CD4-positive, alpha-beta T cell treated with Interferon gamma for 1 hour (primary cell): ENCODE measurements at regions not wholly inside any gene's neighbourhood (a gene's known extent, or its start where the extent isn't known, plus 50 kb on each side); places are given as distances from the start of the nearest gene placed in this dataset.

Experiments used
- DNase-seq: peaks from one replicate; pipeline ENCODE4 v3.0.0-alpha.2; 2020

- no peak for DNase-seq
Measured at GRCh38 chr6:100176951-100177710, 183.1 kb upstream of the MCHR2 start.

DNA sequence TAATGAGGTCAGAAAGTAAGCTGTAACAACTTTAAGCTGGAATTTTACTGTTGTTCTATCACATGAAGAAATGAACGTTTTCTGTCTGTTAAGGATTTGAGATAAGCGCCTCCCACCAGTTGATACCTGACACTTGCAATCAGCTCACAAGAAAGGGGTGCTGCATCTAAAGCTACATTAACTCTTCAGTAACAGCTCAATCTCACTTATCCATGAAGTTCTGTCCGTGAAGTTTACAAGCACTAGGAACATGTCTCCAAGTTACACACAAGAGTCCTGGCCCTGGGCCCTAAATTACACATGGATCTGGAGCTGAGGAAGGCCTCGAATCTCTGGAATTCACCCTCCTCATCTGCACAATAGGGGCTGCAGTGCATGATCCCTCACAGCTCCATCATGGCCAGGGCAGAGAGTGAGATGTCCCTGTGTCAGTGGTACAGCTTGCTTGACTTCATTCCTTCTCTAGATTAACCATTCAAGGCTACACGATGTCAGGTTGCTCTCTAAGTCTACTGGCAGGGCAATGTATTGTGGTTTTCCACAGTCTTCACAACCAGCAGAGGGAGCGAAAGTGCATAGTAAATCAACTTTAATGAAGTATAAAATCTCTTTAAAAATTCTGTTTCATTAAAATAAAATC, 182.4 kb upstream of the MCHR2 start:
- no peak for DNase-seq

DNA sequence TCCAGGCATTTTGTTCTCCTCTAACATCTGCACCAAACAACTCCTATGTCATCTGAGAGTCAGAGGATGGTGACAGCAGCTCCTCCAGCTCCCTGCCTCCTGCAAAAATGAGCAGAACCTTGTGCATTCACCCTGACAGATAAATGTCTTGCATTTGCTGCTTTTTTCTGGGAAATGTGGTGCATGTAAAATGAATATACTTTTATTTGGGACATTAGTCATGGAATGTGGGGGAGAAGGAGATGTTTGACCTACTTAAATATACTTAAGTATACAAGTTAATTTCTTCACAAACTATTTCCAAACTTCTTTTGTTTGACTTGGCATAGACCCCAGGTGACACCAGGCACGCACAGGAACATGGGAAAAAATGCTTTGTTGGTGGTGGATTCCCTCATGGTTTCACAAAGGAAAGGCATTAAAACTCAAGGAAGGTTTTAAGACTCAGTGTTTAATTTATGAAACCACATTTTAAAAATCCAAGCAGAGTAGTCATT, 181.8 kb upstream of the MCHR2 start:
- DNase-seq = no peak

DNA sequence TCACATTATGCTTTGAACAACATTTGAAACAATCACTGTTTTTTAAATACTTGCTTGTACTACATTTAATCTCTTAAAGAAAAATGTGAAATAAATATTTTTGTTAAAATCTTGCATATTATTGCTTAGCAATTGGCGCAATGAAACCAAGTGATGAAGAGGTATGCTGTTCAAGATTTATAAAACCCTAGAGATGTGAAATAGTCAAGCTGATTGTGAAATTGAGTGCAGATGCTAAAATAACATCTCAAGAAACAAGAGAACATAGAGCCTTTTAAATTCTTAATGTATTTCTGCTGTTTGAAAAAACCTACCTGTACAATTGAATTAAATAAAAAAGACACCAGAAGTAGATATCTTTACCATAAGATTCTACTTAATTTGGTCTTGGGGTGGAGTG, 179.2 kb upstream of the MCHR2 start:
- DNase-seq = no peak

DNA sequence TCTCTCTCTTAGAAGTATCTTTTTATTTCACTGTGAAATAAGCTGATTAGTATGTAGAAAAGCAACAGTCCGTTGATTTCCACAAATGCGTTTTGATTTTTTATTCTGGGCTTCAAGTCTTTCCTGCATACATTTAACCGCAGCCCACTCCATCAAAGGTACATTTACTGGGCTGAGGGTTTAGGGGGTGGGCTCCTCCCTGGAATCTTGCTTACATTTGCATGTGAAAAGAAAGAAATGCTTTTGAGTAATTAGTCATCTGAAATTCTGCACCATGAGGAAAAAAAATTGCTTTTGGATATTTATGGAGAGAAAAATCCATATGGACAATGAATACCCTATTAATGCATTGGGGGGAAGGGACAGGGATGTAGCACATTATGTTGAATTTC, 178.3 kb upstream of the MCHR2 start:
- no peak for DNase-seq

DNA sequence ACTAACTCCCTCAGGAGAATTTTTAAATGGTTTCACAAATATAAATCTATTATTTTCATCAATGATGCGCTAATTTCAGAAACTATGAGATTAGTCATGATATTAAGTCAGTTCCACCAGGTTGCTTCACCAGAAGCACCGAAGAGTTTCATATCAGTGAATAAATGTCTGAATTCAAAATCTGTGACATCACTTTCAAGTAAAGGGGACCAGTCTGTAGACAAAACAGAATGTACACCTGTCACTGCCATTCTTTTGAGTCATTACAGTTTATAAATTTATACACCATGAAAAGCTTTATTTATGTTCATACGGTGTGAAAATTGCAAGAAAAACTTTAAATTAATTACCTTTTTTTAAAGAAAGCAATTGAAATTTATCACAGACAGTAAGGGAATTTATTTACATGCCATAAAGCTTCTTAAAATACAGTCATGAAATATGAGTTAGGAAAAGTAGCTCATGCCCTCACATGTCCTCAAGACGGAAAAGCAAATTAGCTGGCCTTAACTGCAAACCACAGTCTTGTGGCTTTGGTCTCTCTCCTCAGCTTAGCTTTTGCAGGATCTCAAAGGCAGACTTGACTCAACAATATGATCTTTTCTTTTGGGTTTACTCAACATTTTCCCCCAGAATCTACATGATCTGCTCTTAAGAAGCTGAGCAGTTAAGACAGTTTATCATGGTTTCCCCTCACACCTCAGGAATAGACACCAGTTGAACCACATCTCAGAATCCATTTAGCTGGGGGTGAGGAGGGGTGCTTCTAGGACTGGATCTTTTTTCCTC, 177.7 kb upstream of the MCHR2 start:
- no peak for DNase-seq

- DNase-seq = no peak
Measured at GRCh38 chr6:100168148-100168547, 174.1 kb upstream of the MCHR2 start.

DNA sequence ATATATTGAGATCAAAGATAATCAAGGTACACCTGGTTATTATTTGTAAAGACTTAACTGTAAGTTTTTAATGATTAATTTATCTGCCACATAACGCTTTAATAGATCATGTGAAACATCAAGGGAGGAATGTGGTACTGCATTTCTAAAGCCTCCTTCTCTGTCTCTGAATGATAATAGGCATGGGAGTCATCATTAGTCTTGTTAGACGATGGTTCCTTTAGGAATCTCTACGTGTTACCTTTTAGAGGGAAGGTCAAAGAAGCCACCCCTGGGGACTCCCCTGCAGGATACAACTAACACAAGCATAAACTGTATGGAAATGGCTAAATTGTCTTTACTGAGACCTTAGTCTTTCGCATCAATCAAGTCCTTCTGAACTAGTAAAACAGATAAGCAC, 173.6 kb upstream of the MCHR2 start:
- DNase-seq = no peak

DNA sequence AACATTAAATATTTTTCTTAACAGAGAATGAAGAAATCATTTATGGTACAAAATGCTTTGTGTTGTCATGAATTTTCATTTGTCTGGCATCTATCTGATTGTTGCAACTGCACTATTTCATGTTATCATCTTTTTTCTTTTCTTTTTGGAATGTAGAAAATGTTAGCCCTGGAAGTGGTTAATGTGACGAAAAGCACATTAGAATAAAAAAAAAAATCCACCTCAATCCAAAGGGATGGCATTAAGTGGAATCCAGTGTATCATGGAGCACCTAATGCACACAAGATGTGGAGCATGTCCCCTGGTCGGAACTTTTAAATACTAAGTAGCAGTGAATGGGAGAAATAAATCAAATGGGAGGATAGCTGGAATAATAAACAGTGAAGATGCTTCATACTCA, 172.9 kb upstream of the MCHR2 start:
- no peak for DNase-seq

- no peak for DNase-seq
Measured at GRCh38 chr6:100165442-100165841, 171.4 kb upstream of the MCHR2 start.

DNA sequence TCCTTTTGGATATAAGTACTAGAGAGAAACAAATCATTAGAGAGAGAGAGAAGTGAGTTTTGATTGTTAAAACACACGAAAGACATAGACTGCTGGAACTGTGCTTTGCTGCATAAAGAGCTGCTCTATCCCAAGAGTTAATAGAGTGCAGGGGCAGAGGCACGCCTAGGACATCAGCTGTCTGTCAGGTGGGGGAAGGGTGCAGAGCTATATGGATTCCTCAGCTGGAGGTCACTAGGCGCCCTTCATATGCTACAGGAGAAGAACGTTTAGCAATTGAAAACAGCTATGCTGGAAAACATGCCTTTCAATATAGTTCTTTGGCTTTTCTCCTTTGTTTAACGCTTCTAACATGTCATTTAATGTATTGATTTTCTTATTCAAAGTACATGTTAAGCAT, 169.0 kb upstream of the MCHR2 start:
- DNase-seq = no peak

GRCh38 chr6:100161782-100162365, 167.9 kb upstream of the MCHR2 start:
- DNase-seq = no peak

- DNase-seq = no peak
Measured at GRCh38 chr6:100160930-100161329, 166.9 kb upstream of the MCHR2 start.

DNA sequence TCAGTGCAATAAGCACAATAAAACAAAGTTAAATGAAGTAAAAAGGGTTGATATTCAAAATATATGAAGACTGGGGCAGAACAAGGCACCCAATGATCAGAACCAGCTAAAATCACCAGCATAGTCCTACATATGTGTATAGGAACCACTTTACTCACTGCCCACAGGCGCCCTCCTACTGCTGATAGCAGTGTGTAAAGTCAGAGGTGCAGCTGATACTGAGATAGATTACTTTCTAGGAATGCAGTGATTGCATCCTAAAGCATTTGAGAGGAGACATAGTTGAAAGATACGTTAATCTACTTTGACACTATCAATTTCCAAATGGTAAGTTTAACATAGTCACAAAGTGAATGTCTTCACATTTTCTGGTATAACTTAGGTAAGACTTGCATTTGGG, 161.1 kb upstream of the MCHR2 start:
- no peak for DNase-seq

- no peak for DNase-seq
Measured at GRCh38 chr6:100153636-100154275, 159.7 kb upstream of the MCHR2 start.

- no peak for DNase-seq
Measured at GRCh38 chr6:100152201-100152600, 158.2 kb upstream of the MCHR2 start.

DNA sequence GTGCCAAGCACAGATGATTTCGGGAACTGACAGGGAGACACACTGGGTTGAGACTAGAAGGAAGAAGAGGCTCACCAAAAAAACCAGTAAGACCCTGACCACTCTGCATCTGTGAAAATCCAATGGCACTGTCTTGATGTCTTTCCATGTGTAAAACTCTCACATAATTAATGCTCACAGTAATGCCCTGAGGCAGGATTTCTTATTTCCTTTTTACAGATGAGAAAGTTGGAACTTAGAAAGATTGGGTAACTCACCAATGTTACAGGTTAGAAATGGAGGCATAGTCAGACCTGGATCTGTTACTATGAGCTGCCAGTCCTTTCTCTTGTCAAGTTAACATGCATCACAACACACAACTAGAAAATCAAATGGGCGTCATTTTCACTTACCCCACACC, 151.0 kb upstream of the MCHR2 start:
- no peak for DNase-seq

GRCh38 chr6:100138346-100139022, 144.5 kb upstream of the MCHR2 start:
- DNase-seq = no peak

DNA sequence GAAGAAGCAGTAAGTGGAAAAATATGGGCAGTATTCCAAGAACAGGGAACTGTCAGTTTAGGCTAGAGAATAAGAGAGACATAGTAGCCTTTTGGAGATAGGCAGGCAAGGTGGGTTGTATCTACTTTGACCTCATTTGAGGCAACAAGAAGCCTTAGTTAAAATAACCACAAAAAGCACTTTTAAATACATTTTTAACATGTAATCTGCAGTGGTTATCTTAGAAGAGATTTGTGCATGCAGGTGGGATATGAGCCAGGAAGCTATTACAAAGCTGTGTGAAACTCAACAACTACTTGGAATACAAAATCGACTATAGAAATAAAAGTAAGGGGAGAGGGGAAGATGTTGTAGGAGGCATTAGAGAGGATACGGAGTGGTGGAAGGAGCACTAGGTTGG, 143.7 kb upstream of the MCHR2 start:
- no peak for DNase-seq

DNA sequence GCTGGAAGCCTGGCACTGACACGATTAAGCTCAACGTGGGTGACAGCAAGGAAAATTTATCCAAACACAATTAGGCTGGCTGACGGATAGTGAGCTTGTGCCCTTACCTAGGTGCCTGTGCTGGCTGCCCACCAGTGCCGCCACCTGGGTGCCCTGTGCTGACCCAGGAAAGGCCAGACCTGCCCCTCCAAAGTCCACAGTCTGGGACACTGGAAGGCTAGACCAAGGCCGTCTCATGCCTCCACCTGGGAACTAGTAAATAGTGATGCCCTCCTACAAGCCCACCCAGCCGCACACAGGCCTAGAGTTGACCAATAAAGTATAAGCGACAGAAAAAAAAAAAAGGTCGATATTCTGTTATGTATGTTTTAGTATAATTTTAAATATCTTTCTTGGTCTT, 142.6 kb upstream of the MCHR2 start:
- DNase-seq = no peak

DNA sequence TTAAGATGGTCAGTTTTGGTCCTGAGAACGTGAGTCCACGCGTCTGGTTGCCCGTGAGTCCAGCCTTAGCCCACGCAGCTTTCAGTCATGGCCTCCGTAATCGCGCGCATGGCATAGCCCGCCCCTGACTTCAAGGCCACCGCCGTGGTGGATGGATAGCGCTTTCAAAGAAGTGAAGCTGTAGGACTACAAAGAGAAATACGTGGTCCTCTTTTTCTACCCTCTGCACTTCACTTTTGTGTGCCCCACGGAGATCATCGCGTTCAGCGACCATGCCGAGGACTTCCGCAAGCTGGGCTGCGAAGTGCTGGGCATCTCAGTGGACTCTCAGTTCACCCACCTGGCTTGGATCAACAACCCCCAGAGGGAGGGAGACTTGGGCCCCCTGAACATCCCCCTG, 142.0 kb upstream of the MCHR2 start:
- no peak for DNase-seq

- no peak for DNase-seq
Measured at GRCh38 chr6:100134703-100135102, 140.7 kb upstream of the MCHR2 start.
